Mucosa of rectum (tissue), 2 donors: ENCODE measurements at regions not wholly inside any gene's neighbourhood (a gene's known extent, or its start where the extent isn't known, plus 50 kb on each side); places are given as distances from the start of the nearest gene placed in this dataset.

ENCODE experiments used
- H3K27ac ChIP-seq, 2 donors: one replicate each; pipeline ENCODE4 v1.7.0; 2013; ENCODE audit warnings: inconsistent platforms in 2 of 2, low read depth in 2 of 2, low read length in 2 of 2
- H3K27me3 ChIP-seq, 2 donors: one replicate each; pipeline ENCODE4 v1.7.0; 2013; ENCODE audit warnings: low read length in 2 of 2; ENCODE audit not compliant: control insufficient read depth in 2 of 2, insufficient read depth in 2 of 2
- H3K36me3 ChIP-seq, 2 donors: one replicate each; pipeline ENCODE4 v1.7.0; 2013; ENCODE audit warnings: low read length in 2 of 2; ENCODE audit not compliant: control insufficient read depth in 2 of 2, insufficient read depth in 2 of 2
- H3K4me1 ChIP-seq, 2 donors: one replicate each; pipeline ENCODE4 v1.7.0; 2013; ENCODE audit warnings: low read length in 2 of 2, mild to moderate bottlenecking in 1 of 2; ENCODE audit not compliant: control insufficient read depth in 2 of 2, insufficient read depth in 2 of 2
- H3K4me3 ChIP-seq, 2 donors: one replicate each; pipeline ENCODE4 v1.7.0; 2013; ENCODE audit warnings: low read length in 2 of 2
- H3K9ac ChIP-seq, 2 donors: one replicate each; pipeline ENCODE4 v1.7.0; 2013; ENCODE audit warnings: low read length in 2 of 2, low read depth in 1 of 2, mild to moderate bottlenecking in 1 of 2
- H3K9me3 ChIP-seq, 2 donors: one replicate each; pipeline ENCODE4 v1.7.0; 2013; ENCODE audit warnings: low read length in 2 of 2; ENCODE audit not compliant: control insufficient read depth in 2 of 2
- donor health status: healthy.
- donor health status: Normal muscosa, but diverticular disease.

DNA sequence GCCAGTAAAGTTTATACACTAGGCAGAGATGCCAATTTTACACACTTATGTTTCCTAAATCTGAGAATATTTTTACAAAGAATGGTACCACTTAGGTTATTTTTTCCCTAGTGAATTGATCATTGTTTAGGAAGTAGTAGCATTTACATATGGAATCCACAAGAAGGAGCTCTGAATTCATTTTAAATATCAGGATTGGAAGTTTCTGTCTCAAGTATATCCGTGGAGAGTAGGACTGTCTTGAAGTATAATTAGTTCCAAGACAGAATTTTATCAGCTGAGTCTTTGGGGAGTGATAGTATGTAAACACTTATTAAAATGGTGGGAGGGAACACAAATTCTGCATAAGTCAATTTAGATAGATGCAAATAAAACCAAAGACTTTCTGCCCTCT lies 82.3 kb upstream of the FAM98A start:
- no peak overlapping the region for H3K4me3 ChIP-seq
- H3K27me3 ChIP-seq = no peaks in the 10 kb centered on the region
- no peak overlapping the region for H3K27ac ChIP-seq
- no peaks in the 10 kb centered on the region for H3K36me3 ChIP-seq
- H3K9me3 ChIP-seq = no peaks in the 10 kb centered on the region
- no peaks in the 10 kb centered on the region for H3K4me1 ChIP-seq
- H3K9ac ChIP-seq = no peak overlapping the region

DNA sequence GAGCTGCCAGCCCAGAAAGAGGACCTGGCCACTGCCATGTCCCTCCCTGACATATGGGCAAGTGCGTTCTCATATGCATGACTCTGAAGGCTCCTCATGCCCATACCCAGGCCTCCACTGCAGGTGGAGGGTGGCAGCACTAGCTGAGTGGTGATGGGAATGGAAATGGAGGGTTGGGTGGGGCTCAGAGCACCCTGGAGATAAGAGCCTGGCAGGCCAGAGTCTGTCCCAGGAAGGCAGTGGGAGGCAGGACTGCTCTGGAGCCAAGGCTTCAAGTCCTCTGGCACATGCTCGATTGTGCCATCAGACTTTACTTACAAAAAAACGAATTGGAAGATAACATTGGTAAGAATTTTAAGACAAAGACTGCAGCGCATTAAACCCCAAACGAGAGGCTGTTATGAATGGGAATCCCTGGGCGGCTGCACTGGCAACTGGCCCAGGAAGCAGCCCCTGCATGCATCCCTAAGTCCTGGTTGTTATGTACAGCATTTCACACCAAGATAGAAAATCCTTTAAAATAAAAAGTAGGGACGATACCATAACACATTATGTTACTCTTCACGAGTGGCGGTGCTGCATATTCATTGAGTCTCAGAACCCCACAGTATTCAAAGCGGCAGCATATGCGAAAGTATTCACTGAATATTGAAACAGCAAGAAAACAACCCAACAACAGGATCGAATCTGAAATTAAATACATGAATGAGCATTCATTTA lies 81.7 kb upstream of the FAM98A start:
- Histone ChIP-seq H3K27ac (no peak overlapping the region), H3K9ac (no peak overlapping the region), H3K27me3 (no peaks in the 10 kb centered on the region), H3K4me3 (no peak overlapping the region), H3K4me1 (no peaks in the 10 kb centered on the region), H3K36me3 (no peaks in the 10 kb centered on the region), H3K9me3 (no peaks in the 10 kb centered on the region)

DNA sequence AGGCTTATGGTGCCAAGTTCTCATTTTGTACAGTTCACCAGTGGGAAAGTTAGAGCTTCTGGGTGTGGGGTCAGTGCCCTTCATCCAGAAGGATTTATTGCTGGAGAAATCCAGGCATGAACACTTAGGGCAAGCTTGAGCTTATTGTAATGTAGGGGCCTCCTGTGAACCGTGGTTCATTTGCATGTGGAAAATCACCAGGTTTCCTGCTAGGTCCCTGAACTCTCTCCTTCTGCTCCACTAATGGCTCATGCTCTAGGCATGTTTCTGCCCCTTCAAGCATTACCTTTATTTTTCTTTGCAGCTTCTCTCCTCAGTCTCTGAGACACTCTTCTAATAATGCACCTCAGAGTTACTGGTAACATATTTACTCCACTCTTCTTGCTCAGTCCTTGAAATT lies 79.3 kb upstream of the FAM98A start:
- H3K9ac ChIP-seq = no peak overlapping the region
- H3K36me3 ChIP-seq = no peaks in the 10 kb centered on the region
- H3K4me3 ChIP-seq = no peak overlapping the region
- no peaks in the 10 kb centered on the region for H3K4me1 ChIP-seq
- no peaks in the 10 kb centered on the region for H3K9me3 ChIP-seq
- H3K27ac ChIP-seq = no peak overlapping the region
- H3K27me3 ChIP-seq = no peaks in the 10 kb centered on the region

DNA sequence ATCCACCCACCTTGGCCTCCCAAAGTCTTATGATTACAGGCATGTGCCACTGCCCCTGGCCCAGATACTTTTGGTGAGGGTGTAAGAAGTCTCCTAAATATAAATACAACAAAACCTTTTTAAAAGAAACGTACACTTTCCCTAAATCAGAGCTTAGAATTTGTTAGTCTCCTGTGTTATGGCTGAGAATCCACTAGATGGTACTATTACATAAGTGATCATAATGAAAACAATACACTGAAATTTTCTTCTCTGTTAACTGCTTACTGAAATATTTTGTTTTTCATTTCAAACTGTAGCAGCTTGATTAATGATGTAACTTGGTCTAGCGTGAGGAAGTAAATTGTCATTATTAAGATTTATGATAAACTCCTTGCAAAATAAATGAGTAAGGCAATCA lies 74.8 kb upstream of the FAM98A start:
- no peaks in the 10 kb centered on the region for H3K36me3 ChIP-seq
- no peak overlapping the region for H3K9ac ChIP-seq
- H3K4me3 ChIP-seq = no peak overlapping the region
- no peaks in the 10 kb centered on the region for H3K4me1 ChIP-seq
- no peaks in the 10 kb centered on the region for H3K9me3 ChIP-seq
- no peak overlapping the region for H3K27ac ChIP-seq
- no peaks in the 10 kb centered on the region for H3K27me3 ChIP-seq

DNA sequence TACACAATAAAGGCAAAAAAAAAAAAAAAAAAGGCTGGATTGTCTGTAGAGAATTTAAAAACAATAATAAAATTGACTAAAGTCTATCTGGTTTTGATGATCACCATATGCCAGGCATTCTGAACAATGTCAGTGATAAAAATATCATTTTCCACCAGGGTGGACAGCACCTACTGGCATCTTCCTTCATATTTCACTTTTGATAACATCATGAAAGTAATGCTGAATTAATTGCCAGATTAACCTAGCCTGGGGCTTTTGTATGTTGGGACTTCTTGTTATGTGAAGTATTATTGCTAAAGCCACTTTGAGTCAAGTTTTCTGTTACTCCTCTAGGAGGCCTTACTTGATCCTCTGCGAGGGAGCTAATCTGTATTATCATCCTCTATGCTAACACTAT lies 73.8 kb upstream of the FAM98A start:
- H3K9ac ChIP-seq = no peak overlapping the region
- H3K27me3 ChIP-seq = no peaks in the 10 kb centered on the region
- no peaks in the 10 kb centered on the region for H3K4me1 ChIP-seq
- H3K36me3 ChIP-seq = no peaks in the 10 kb centered on the region
- no peak overlapping the region for H3K4me3 ChIP-seq
- no peaks in the 10 kb centered on the region for H3K9me3 ChIP-seq
- H3K27ac ChIP-seq = no peak overlapping the region

DNA sequence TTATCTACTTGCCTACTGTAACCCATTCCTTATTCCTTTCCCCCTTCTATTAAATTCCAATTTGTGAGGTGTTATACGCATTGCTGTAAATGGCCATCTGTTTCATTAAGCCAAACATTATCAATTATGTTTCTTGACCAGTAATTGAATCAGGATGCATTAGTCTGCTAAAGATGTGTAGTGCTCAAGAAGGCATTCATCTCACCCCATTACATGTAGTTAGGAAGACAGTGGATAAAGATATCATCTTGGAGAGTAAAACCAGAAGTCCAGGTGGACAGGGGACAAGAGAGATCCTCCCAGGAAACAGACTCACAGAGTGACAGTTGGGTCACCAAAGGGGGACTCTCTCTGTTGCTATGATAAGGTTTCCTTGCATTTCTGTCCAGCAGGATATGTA lies 73.3 kb upstream of the FAM98A start:
- no peaks in the 10 kb centered on the region for H3K9me3 ChIP-seq
- no peaks in the 10 kb centered on the region for H3K4me1 ChIP-seq
- H3K9ac ChIP-seq = no peak overlapping the region
- no peak overlapping the region for H3K27ac ChIP-seq
- no peak overlapping the region for H3K4me3 ChIP-seq
- H3K27me3 ChIP-seq = no peaks in the 10 kb centered on the region
- H3K36me3 ChIP-seq = no peaks in the 10 kb centered on the region

DNA sequence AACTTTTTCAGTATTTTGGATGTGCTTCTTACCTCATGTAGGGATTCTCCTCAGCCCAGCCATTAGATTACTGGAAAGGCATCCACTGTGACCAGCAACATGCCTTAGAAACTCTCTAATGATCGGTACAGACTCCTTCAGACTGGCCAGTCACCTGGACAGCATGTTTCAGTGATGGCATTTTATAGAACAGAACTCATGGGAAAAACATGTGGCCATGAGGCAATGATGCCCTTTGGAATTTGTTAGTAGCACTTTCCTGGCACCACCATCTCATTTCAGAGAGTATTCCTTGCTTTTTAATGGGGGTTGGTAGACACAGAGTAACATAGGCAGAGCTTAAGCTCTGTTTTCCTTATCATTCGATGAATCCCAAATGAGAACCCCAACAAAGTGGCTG lies 72.1 kb upstream of the FAM98A start:
- H3K4me3 ChIP-seq = no peak overlapping the region
- H3K27me3 ChIP-seq = no peaks in the 10 kb centered on the region
- H3K36me3 ChIP-seq = no peaks in the 10 kb centered on the region
- H3K4me1 ChIP-seq = no peaks in the 10 kb centered on the region
- no peaks in the 10 kb centered on the region for H3K9me3 ChIP-seq
- no peak overlapping the region for H3K27ac ChIP-seq
- H3K9ac ChIP-seq = no peak overlapping the region

DNA sequence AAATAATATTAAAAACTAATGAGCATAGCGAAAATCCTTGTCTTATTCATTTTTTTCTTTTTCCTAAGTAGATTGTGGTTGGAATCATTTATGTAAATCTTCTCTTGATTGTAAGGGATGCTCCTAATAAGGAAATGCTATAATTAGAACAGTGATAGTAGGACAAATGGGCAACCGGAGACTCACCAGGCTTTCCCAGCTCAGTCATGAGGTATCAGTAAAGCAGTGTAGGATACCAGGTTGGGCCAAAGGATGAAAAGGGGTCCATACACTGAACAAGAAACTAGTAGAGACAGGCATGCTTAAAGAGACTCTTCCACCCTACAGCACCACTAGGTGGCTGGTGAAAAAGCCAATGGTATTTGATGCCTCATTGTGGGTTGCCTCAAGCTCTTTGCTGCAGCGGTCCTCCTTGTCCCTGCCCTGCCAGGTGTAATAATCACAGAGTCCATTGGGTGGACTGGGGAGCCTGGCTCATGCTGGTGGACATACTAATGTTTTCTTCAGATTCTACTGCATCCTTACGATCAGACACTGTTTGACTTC lies 71.4 kb upstream of the FAM98A start:
- no peaks in the 10 kb centered on the region for H3K9me3 ChIP-seq
- H3K27me3 ChIP-seq = no peaks in the 10 kb centered on the region
- no peak overlapping the region for H3K9ac ChIP-seq
- no peaks in the 10 kb centered on the region for H3K4me1 ChIP-seq
- no peak overlapping the region for H3K4me3 ChIP-seq
- no peaks in the 10 kb centered on the region for H3K36me3 ChIP-seq
- H3K27ac ChIP-seq = no peak overlapping the region

DNA sequence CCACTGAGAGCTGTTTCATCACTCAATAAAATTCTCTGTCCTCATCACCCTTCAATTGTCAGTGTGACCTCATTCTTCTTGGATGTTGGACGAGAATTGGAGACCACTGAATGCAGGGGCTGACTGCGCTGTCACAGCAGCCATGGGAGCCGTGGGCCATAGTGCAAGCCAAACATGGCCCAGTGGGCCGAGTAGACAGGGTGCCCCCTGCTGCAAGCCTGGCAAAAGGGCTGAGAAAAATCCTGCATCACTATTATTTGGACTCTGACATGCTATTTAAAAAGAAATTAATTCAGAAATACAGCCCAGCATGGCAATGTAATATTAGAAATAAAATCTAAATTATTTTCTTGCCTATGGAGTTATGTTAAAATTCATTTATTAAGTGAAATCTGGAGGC lies 67.8 kb upstream of the FAM98A start:
- Histone ChIP-seq H3K4me3 (no peak overlapping the region), H3K9me3 (no peaks in the 10 kb centered on the region), H3K36me3 (no peaks in the 10 kb centered on the region), H3K27ac (no peak overlapping the region), H3K4me1 (no peaks in the 10 kb centered on the region), H3K9ac (no peak overlapping the region), H3K27me3 (no peaks in the 10 kb centered on the region)

DNA sequence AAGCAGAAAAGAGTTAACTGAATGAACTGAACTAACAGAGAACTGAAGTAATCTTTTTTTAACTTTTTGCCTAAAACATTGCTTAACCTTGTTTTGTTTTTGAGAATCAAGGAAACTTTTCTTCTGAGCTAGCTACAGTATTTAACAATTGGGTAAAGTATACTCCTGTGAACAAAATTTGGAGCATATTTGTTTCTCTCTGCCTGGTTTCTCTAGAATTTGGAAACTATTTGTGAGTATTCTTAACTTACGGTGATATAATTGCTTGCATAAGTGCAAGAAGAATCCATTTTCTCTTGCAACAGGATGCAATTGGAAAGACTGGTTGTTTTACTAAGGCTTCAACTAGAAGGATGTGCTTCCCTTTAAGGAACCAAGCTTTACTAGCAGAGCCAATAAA lies 65.9 kb upstream of the FAM98A start:
- Histone ChIP-seq H3K4me3 (no peak overlapping the region), H3K9me3 (no peaks in the 10 kb centered on the region), H3K27ac (no peak overlapping the region), H3K9ac (no peak overlapping the region), H3K27me3 (no peaks in the 10 kb centered on the region), H3K36me3 (no peaks in the 10 kb centered on the region), H3K4me1 (no peaks in the 10 kb centered on the region)
